OCI-LY7 (cell line): ENCODE measurements at regions not wholly inside any gene's neighbourhood (a gene's known extent, or its start where the extent isn't known, plus 50 kb on each side); places are given as distances from the start of the nearest gene placed in this dataset.

Experiments used
- EZH2phosphoT487 ChIP-seq: fragments of 200-600 bp; sonication (generic); IDR thresholded peaks from 2 replicates; pipeline ENCODE4 v1.6.1; 2018; ENCODE audit warnings: low read depth, borderline replicate concordance, mild to moderate bottlenecking, mixed run types, antibody characterized with exemption, low read length, moderate library complexity, mixed read lengths
- TF ChIP-seq, protein P1 (sequence below): fragments of 200-600 bp; sonication (generic); conservative IDR thresholded peaks from 2 replicates; pipeline ENCODE4 v1.5.1; 2014; ENCODE audit warnings: mild to moderate bottlenecking, antibody characterized with exemption, low read length, moderate library complexity, mixed read lengths

DNA sequence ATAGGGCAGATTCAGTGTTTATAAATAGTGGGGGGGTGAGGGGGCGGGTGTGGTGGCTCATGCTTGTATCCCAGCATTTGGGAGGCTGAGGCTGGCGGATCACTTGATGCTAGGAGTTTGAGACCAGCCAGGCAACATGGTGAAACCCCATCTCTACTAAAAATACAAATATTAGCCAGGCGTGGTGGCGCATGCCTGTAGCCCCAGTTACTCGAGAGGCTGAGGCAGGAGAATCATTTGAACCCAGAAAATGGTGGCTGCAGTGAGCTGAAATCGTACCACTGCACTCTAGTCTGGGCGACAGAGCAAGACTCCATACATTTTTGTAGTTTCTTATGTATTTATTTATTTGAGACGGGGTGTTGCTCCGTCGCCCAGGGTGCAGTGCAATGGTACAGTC is 109.0 kb upstream of the ZNF217 start:
- TF ChIP-seq, protein P1, sequence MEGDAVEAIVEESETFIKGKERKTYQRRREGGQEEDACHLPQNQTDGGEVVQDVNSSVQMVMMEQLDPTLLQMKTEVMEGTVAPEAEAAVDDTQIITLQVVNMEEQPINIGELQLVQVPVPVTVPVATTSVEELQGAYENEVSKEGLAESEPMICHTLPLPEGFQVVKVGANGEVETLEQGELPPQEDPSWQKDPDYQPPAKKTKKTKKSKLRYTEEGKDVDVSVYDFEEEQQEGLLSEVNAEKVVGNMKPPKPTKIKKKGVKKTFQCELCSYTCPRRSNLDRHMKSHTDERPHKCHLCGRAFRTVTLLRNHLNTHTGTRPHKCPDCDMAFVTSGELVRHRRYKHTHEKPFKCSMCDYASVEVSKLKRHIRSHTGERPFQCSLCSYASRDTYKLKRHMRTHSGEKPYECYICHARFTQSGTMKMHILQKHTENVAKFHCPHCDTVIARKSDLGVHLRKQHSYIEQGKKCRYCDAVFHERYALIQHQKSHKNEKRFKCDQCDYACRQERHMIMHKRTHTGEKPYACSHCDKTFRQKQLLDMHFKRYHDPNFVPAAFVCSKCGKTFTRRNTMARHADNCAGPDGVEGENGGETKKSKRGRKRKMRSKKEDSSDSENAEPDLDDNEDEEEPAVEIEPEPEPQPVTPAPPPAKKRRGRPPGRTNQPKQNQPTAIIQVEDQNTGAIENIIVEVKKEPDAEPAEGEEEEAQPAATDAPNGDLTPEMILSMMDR, result no peak
- TF ChIP-seq EZH2phosphoT487, result no peak
